MCF 10A (cell line): ENCODE measurements at regions not wholly inside any gene's neighbourhood (a gene's known extent, or its start where the extent isn't known, plus 50 kb on each side); places are given as distances from the start of the nearest gene placed in this dataset.

Experiments
- BruUV-seq: library from RNA; stranded (reverse); fragments of 400-500 nt; replicated peaks from 2 replicates; lab custom pipeline; 2021; lab: Mats Ljungman, UMichigan
- CTCF ChIA-PET: fragments of 300-600 bp; sonication (Branson Sonifier 250); formaldehyde crosslinking; extraction: SDS; loops from one replicate; lab custom pipeline; 2021; ENCODE audit warnings: antibody characterized with exemption, inconsistent platforms; lab: Yijun Ruan, JAX
- POLR2A ChIA-PET: fragments of 300-600, 350-650 bp; sonication (Branson Sonifier 250); formaldehyde crosslinking; extraction: SDS; loops from one replicate; lab custom pipeline; 2020; ENCODE audit warnings: antibody characterized with exemption, inconsistent platforms; lab: Yijun Ruan, JAX
- DNase-seq: peaks from one replicate; pipeline ENCODE4 v3.0.0-alpha.2; 2018; ENCODE audit not compliant: unreplicated experiment
- H3K27ac Mint-ChIP-seq: one replicate; pipeline ENCODE4 v1.8.0; 2022; ENCODE audit warnings: mild to moderate bottlenecking, low read depth, mixed read lengths; ENCODE audit not compliant: unreplicated experiment
- H3K27me3 Mint-ChIP-seq: one replicate; pipeline ENCODE4 v1.8.0; 2022; ENCODE audit warnings: mixed read lengths; ENCODE audit not compliant: insufficient read depth, unreplicated experiment
- H3K36me3 Mint-ChIP-seq: one replicate; pipeline ENCODE4 v1.8.0; 2022; ENCODE audit warnings: mild to moderate bottlenecking, moderate library complexity, mixed read lengths; ENCODE audit not compliant: insufficient read depth, unreplicated experiment
- H3K4me1 Mint-ChIP-seq: one replicate; pipeline ENCODE4 v1.8.0; 2022; ENCODE audit warnings: mixed read lengths; ENCODE audit not compliant: insufficient read depth, unreplicated experiment
- H3K4me3 Mint-ChIP-seq: one replicate; pipeline ENCODE4 v1.8.0; 2022; ENCODE audit warnings: mild to moderate bottlenecking, moderate library complexity, mixed read lengths; ENCODE audit not compliant: unreplicated experiment
- H3K9me3 Mint-ChIP-seq: one replicate; pipeline ENCODE4 v1.8.0; 2022; ENCODE audit warnings: mixed read lengths; ENCODE audit not compliant: unreplicated experiment
- CTCF ChIP-seq: fragments of 200-600 bp; IDR thresholded peaks from one replicate; pipeline ENCODE4 v1.8.0; 2022; ENCODE audit warnings: antibody characterized with exemption, mild to moderate bottlenecking; ENCODE audit not compliant: unreplicated experiment
- intact Hi-C: fragments of 100-400 bp; cut with micrococcal nuclease; formaldehyde crosslinking; loops from 2 replicates; pipeline ENCODE4 v1.14.1; 2022

- Mint-ChIP-seq H3K27ac (no peak overlapping the region), H3K36me3 (no peaks in the 10 kb centered on the region), H3K27me3 (no peaks in the 10 kb centered on the region), H3K4me1 (peaks cover 20% of the 10 kb centered on the region), H3K4me3 (no peak overlapping the region), H3K9me3 (no peaks in the 10 kb centered on the region)
- CTCF ChIA-PET: interaction anchor here (1.9 kb wide), 1 partner anchor 10 kb away, joined by 5 read pairs; no protein-coding TSS in a partner anchor
- no peak for TF ChIP-seq CTCF
- intact Hi-C loops: no loop called here
- POLR2A ChIA-PET: interaction anchor here (0.8 to 4.0 kb wide), 3 partner anchors 11 to 188 kb away, joined by 3 to 24 read pairs (median 3); partner anchors contain the start of gene TENT5A
- DNase-seq: no peak
- BruUV-seq: no TSS peak
These were observed 188.0 kb upstream of the TENT5A start for GRCh38 chr6:81940451-81940985.

- no peak overlapping the region for H3K4me3 Mint-ChIP-seq
- no peak for TF ChIP-seq CTCF
- DNase-seq: no peak
- POLR2A ChIA-PET: interaction anchor here (0.9 to 4.0 kb wide), 2 partner anchors 27 to 187 kb away, joined by 3 to 24 read pairs; partner anchors contain the start of gene TENT5A
- no peaks in the 10 kb centered on the region for H3K27me3 Mint-ChIP-seq
- CTCF ChIA-PET: interaction anchor here (0.6 to 1.9 kb wide), 2 partner anchors 11 to 32 kb away, joined by 3 to 5 read pairs; no protein-coding TSS in a partner anchor
- H3K36me3 Mint-ChIP-seq: no peaks in the 10 kb centered on the region
- peaks cover 20% of the 10 kb centered on the region for H3K4me1 Mint-ChIP-seq
- H3K27ac Mint-ChIP-seq: peak overlapping the region; percentile 80
- no TSS peak for BruUV-seq
- no peaks in the 10 kb centered on the region for H3K9me3 Mint-ChIP-seq
- intact Hi-C loops: loop anchor here (5.0 to 10.0 kb wide), 2 partner anchors 58 to 185 kb away; partner anchors contain the start of gene TENT5A
These were observed 187.3 kb upstream of the TENT5A start for GRCh38 chr6:81939766-81940165.

GRCh38 chr6:81938991-81939732 lies 186.7 kb upstream of the TENT5A start:
- no peak for DNase-seq

More at GRCh38 chr6:81938991-81939732, 186.7 kb upstream of the TENT5A start:
- H3K4me1 Mint-ChIP-seq: peaks cover 20% of the 10 kb centered on the region
- TF ChIP-seq CTCF: no peak
- H3K4me3 Mint-ChIP-seq: no peak overlapping the region
- H3K27ac Mint-ChIP-seq: peak overlapping the region; percentile 80
- POLR2A ChIA-PET: interaction anchor here (0.7 to 4.0 kb wide), 10 partner anchors 8 to 186 kb away, joined by 3 to 24 read pairs (median 4); partner anchors contain the start of gene TENT5A
- no peaks in the 10 kb centered on the region for H3K27me3 Mint-ChIP-seq
- intact Hi-C loops: loop anchor here (5.0 to 10.0 kb wide), 2 partner anchors 58 to 184 kb away; partner anchors contain the start of gene TENT5A
- CTCF ChIA-PET: interaction anchor here (0.6 to 0.7 kb wide), 2 partner anchors 32 to 77 kb away, joined by 3 read pairs; no protein-coding TSS in a partner anchor
- no peaks in the 10 kb centered on the region for H3K36me3 Mint-ChIP-seq
- TSS peak; percentile 42 for BruUV-seq
- no peaks in the 10 kb centered on the region for H3K9me3 Mint-ChIP-seq
